ENCODE measurements at regions not wholly inside any gene's neighbourhood (a gene's known extent, or its start where the extent isn't known, plus 50 kb on each side); places are given as distances from the start of the nearest gene placed in this dataset.

DNA sequence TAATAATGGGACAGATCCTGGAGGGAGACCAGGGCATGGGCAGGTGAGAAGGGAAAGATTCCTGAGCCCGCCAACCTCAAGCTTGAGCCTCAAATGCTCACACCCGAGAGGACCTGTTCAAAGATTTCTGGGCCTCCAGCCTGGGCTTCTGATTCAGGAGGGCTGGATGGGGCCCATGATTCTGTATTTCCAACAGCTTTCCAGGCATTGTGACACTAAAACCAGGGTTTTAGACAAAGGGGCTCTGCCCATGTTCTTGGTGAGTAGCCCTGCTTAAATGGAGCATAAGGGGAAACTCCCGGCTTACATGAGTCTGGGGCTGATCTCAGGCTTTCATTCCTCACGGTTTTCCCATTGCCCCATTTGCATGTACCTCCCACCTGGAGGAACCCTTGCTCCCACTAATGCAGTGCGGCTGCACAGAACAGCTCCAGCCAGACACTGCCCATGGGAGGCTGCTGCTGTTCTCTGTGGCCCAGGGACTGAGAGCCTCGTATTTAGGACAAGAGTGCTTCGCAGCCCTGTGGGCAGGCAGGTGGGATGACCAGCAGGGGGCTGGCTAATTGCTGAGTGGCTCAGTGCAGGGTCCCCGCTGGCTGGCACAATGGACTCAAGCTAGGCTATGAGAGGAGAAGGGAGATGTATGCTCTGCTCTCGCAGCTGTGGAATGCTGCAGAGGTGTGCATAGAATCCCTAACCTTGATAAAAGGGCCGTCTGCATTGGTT, 135.3 kb upstream of the COBL start:
- Histone ChIP-seq H3K27me3 (ENCODE audit: control insufficient read depth, insufficient read depth, low read length) (no peaks in the 10 kb centered on the region), H2AK9ac (replicated peaks; ENCODE audit: low read depth, low read length, poor library complexity) (no peak overlapping the region), H3K4me2 (ENCODE audit: low read depth, low read length) (no peak overlapping the region), H4K5ac (ENCODE audit: low read depth, low read length) (no peak overlapping the region), H2BK20ac (ENCODE audit: low read depth, low read length) (no peak overlapping the region), H3K23ac (ENCODE audit: low read depth, low read length) (no peak overlapping the region), H3K9me1 (ENCODE audit: insufficient read depth, low read length) (no peaks in the 10 kb centered on the region), H2BK5ac (ENCODE audit: low read depth, low read length, poor library complexity, severe bottlenecking) (no peak overlapping the region), H3K18ac (ENCODE audit: low read depth, low read length) (no peak overlapping the region), H3K14ac (replicated peaks; ENCODE audit: low read depth, low read length) (no peak overlapping the region), H2BK120ac (ENCODE audit: low read depth, low read length) (no peak overlapping the region), H3K79me1 (ENCODE audit: low read depth in 1 of 2, low read length in 2 of 2) (no peaks in the 10 kb centered on the region), H2AK5ac (ENCODE audit: low read depth, low read length) (no peak overlapping the region), H3K36me3 (ENCODE audit: control insufficient read depth, insufficient read depth, low read length) (no peaks in the 10 kb centered on the region), H3K27ac (ENCODE audit: insufficient read depth, low read length) (no peak overlapping the region), H4K20me1 (ENCODE audit: insufficient read depth, low read length) (no peaks in the 10 kb centered on the region), H4K8ac (ENCODE audit: low read depth in 2 of 2, low read length in 2 of 2) (no peak overlapping the region), H3K4me1 (ENCODE audit: control insufficient read depth, insufficient read depth, low read length) (no peaks in the 10 kb centered on the region), H3K9ac (ENCODE audit: low read depth, low read length) (no peak overlapping the region), H4K91ac (ENCODE audit: insufficient read depth, low read depth, low read length) (no peak overlapping the region), H2BK15ac (ENCODE audit: low read depth, low read length) (no peak overlapping the region), H3K9me3 (ENCODE audit: control insufficient read depth, insufficient read depth, low read length) (peaks cover 25% of the 10 kb centered on the region), H3K4ac (ENCODE audit: low read depth, low read length) (no peak overlapping the region), H3K56ac (ENCODE audit: extremely low read depth, insufficient read depth, low read length) (no peak overlapping the region), H3K4me3 (ENCODE audit: insufficient read depth, low read depth, low read length) (no peak overlapping the region), H2AFZ (replicated peaks; ENCODE audit: low read length, poor library complexity) (peak overlapping the region; percentile 35)
- in situ Hi-C loops (cut with MboI; ENCODE audit: low sequenced_read_pairs) = no loop called here
- ChIA-PET POLR2A (ENCODE audit: unreplicated experiment) (no interaction called here), CTCF (no interaction called here)
- dilution Hi-C loops (cut with HindIII; ENCODE audit: low sequenced_read_pairs, unreplicated experiment) = no loop called here
- no peak for DNase-seq
- no peak for TF ChIP-seq CEBPB (IDR thresholded peaks at IDR 0.05; ENCODE audit: low read depth, low read length)
- TF ChIP-seq FOS (IDR thresholded peaks at IDR 0.05; ENCODE audit: low read depth, low read length) = no peak
- TF ChIP-seq, protein P1, sequence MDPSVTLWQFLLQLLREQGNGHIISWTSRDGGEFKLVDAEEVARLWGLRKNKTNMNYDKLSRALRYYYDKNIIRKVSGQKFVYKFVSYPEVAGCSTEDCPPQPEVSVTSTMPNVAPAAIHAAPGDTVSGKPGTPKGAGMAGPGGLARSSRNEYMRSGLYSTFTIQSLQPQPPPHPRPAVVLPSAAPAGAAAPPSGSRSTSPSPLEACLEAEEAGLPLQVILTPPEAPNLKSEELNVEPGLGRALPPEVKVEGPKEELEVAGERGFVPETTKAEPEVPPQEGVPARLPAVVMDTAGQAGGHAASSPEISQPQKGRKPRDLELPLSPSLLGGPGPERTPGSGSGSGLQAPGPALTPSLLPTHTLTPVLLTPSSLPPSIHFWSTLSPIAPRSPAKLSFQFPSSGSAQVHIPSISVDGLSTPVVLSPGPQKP (IDR thresholded peaks at IDR 0.05; ENCODE audit: borderline replicate concordance, low read depth, low read length) = no peak
- TF ChIP-seq RFX5 (IDR thresholded peaks at IDR 0.05; ENCODE audit: low read depth, low read length) = no peak
- intact Hi-C loops (cut with micrococcal nuclease) = no loop called here
- no TSS peak for BruUV-seq (replicated peaks)
- ATAC-seq (ENCODE audit: low read depth) = no peak
- 60% methylated on average over 1 of the region's 10 CpGs; no CpG with 5 or more reads in 1 of the 2 experiments for WGBS, 2 experiments (ENCODE audit: extremely low coverage in 2 of 2, insufficient read length in 1 of 2)
